ENCODE measurements at regions not wholly inside any gene's neighbourhood (a gene's known extent, or its start where the extent isn't known, plus 50 kb on each side); places are given as distances from the start of the nearest gene placed in this dataset.

- no peak for DNase-seq
Observed at GRCh38 chr2:6562771-6563170, 302.9 kb downstream of the CMPK2 start.

GRCh38 chr2:6564326-6564725 is 301.4 kb downstream of the CMPK2 start:
- DNase-seq = no peak

GRCh38 chr2:6574121-6574520 is 291.6 kb downstream of the CMPK2 start:
- DNase-seq = no peak

- DNase-seq = no peak
Observed at GRCh38 chr2:6576302-6576701, 289.4 kb downstream of the CMPK2 start.

GRCh38 chr2:6577960-6578359 is 287.7 kb downstream of the CMPK2 start:
- DNase-seq = no peak

- no peak for DNase-seq
Observed at GRCh38 chr2:6578416-6578815, 287.3 kb downstream of the CMPK2 start.

GRCh38 chr2:6579281-6579680 is 286.4 kb downstream of the CMPK2 start:
- no peak for DNase-seq

- DNase-seq = no peak
Observed at GRCh38 chr2:6580982-6581381, 284.7 kb downstream of the CMPK2 start.

GRCh38 chr2:6589150-6589549 is 276.6 kb downstream of the CMPK2 start:
- no peak for DNase-seq

GRCh38 chr2:6590442-6590841 is 275.3 kb downstream of the CMPK2 start:
- DNase-seq = no peak

GRCh38 chr2:6602471-6602870 is 263.2 kb downstream of the CMPK2 start:
- DNase-seq = no peak

GRCh38 chr2:6605836-6606505 is 259.7 kb downstream of the CMPK2 start:
- no peak for DNase-seq

- no peak for DNase-seq
Observed at GRCh38 chr2:6617794-6618193, 247.9 kb downstream of the CMPK2 start.

GRCh38 chr2:6618201-6618600 is 247.5 kb downstream of the CMPK2 start:
- DNase-seq = no peak

- DNase-seq = no peak
Observed at GRCh38 chr2:6623746-6624145, 242.0 kb downstream of the CMPK2 start.

GRCh38 chr2:6626401-6627012 is 239.2 kb downstream of the CMPK2 start:
- no peak for DNase-seq

GRCh38 chr2:6627316-6627715 is 238.4 kb downstream of the CMPK2 start:
- no peak for DNase-seq

GRCh38 chr2:6630209-6630608 is 235.5 kb downstream of the CMPK2 start:
- DNase-seq = no peak

GRCh38 chr2:6635296-6635695 is 230.4 kb downstream of the CMPK2 start:
- no peak for DNase-seq

- no peak for DNase-seq
Observed at GRCh38 chr2:6637330-6637729, 228.4 kb downstream of the CMPK2 start.

GRCh38 chr2:6639929-6640620 is 225.6 kb downstream of the CMPK2 start:
- no peak for DNase-seq

GRCh38 chr2:6640621-6641015 is 225.1 kb downstream of the CMPK2 start:
- no peak for DNase-seq

- no peak for DNase-seq
Observed at GRCh38 chr2:6641956-6642355, 223.8 kb downstream of the CMPK2 start.

GRCh38 chr2:6644261-6644660 is 221.4 kb downstream of the CMPK2 start:
- no peak for DNase-seq

Measured in CD4-positive, alpha-beta T cell treated with Interleukin-21 for 1 hour (primary cell).